ENCODE measurements at regions not wholly inside any gene's neighbourhood (a gene's known extent, or its start where the extent isn't known, plus 50 kb on each side); places are given as distances from the start of the nearest gene placed in this dataset.

DNA sequence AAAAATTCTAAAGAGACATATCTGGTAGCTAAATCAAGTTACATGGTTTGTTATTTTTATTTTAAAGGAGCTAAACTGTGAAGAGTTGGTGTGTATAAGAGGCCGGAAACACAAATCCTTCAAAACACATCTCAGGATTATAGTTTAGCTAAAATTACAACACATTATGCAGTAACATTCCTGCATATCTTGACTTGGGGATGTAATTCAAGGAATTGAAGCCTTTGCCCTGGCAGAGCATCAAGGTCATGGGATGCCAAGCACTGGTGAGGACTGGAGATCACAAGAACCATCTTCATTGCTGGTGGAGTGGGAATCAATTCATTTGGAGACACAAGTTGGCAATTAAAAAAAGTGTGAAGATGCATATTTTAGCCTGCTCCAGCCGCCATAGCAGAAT is 86.8 kb upstream of the LSM6 start:
- no peak for TF ChIP-seq POLR2A (IDR thresholded peaks at IDR 0.05)
- TF ChIP-seq, protein P1, sequence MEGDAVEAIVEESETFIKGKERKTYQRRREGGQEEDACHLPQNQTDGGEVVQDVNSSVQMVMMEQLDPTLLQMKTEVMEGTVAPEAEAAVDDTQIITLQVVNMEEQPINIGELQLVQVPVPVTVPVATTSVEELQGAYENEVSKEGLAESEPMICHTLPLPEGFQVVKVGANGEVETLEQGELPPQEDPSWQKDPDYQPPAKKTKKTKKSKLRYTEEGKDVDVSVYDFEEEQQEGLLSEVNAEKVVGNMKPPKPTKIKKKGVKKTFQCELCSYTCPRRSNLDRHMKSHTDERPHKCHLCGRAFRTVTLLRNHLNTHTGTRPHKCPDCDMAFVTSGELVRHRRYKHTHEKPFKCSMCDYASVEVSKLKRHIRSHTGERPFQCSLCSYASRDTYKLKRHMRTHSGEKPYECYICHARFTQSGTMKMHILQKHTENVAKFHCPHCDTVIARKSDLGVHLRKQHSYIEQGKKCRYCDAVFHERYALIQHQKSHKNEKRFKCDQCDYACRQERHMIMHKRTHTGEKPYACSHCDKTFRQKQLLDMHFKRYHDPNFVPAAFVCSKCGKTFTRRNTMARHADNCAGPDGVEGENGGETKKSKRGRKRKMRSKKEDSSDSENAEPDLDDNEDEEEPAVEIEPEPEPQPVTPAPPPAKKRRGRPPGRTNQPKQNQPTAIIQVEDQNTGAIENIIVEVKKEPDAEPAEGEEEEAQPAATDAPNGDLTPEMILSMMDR (IDR thresholded peaks at IDR 0.05) = no peak

Data from esophagus squamous epithelium (tissue), 4 donors.